Activated T-cell treated with anti-CD3 and anti-CD28 coated beads for 24 hours (primary cell): ENCODE measurements at regions not wholly inside any gene's neighbourhood (a gene's known extent, or its start where the extent isn't known, plus 50 kb on each side); places are given as distances from the start of the nearest gene placed in this dataset.

Source experiments
- DNase-seq: peaks from one replicate; pipeline ENCODE4 v3.0.0-alpha.2; 2020; ENCODE audit warnings: low read depth

GRCh38 chr15:97645758-97646157 is 314.7 kb upstream of the ARRDC4 start:
- no peak for DNase-seq

- no peak for DNase-seq
These were observed 311.8 kb upstream of the ARRDC4 start for GRCh38 chr15:97648728-97649127.

GRCh38 chr15:97652041-97652440 is 308.5 kb upstream of the ARRDC4 start:
- no peak for DNase-seq

- DNase-seq: no peak
These were observed 307.8 kb upstream of the ARRDC4 start for GRCh38 chr15:97652700-97653167.

GRCh38 chr15:97653896-97654295 is 306.6 kb upstream of the ARRDC4 start:
- DNase-seq: no peak

GRCh38 chr15:97654481-97655076 is 305.9 kb upstream of the ARRDC4 start:
- no peak for DNase-seq

GRCh38 chr15:97661796-97662195 is 298.7 kb upstream of the ARRDC4 start:
- DNase-seq: no peak

GRCh38 chr15:97672586-97672985 is 287.9 kb upstream of the ARRDC4 start:
- no peak for DNase-seq

GRCh38 chr15:97678656-97679055 is 281.8 kb upstream of the ARRDC4 start:
- DNase-seq: no peak

GRCh38 chr15:97679106-97679688 is 281.3 kb upstream of the ARRDC4 start:
- no peak for DNase-seq

- no peak for DNase-seq
These were observed 279.8 kb upstream of the ARRDC4 start for GRCh38 chr15:97680606-97681220.

GRCh38 chr15:97683831-97684230 is 276.7 kb upstream of the ARRDC4 start:
- no peak for DNase-seq

- DNase-seq: no peak
These were observed 276.3 kb upstream of the ARRDC4 start for GRCh38 chr15:97684249-97684648.

GRCh38 chr15:97686324-97686723 is 274.2 kb upstream of the ARRDC4 start:
- no peak for DNase-seq

- no peak for DNase-seq
These were observed 272.8 kb upstream of the ARRDC4 start for GRCh38 chr15:97687654-97688053.

- no peak for DNase-seq
These were observed 272.3 kb upstream of the ARRDC4 start for GRCh38 chr15:97688177-97688576.

- DNase-seq: no peak
These were observed 271.6 kb upstream of the ARRDC4 start for GRCh38 chr15:97688886-97689285.

- DNase-seq: no peak
These were observed 269.4 kb upstream of the ARRDC4 start for GRCh38 chr15:97691078-97691477.

- DNase-seq: no peak
These were observed 268.7 kb upstream of the ARRDC4 start for GRCh38 chr15:97691799-97692198.

- DNase-seq: no peak
These were observed 268.0 kb upstream of the ARRDC4 start for GRCh38 chr15:97692301-97693015.

- DNase-seq: no peak
These were observed 266.0 kb upstream of the ARRDC4 start for GRCh38 chr15:97694456-97694855.

- DNase-seq: no peak
These were observed 257.1 kb upstream of the ARRDC4 start for GRCh38 chr15:97703400-97703799.

- no peak for DNase-seq
These were observed 254.4 kb upstream of the ARRDC4 start for GRCh38 chr15:97706059-97706458.
